ENCODE measurements at regions not wholly inside any gene's neighbourhood (a gene's known extent, or its start where the extent isn't known, plus 50 kb on each side); places are given as distances from the start of the nearest gene placed in this dataset.

DNA sequence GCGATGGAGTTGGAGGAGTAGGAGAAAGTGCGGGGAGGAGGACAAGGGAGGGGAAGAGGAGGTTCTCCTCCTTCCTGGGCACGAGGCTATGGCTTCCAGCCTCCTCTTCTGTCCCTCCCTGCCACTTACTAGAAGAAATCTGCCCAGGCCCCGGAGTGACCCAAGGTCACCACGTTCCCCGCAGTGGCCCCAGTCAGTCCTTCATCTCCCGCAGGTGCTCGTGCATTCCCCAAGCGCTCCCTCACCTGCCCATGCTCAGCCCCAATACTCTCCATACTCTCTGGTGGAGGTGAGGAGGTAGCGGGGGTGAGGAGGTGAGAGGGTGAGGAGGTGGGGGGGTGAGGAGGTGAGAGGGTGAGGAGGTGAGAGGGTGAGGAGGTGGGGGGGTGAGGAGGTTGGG, 85.4 kb downstream of the CCDC185 start:
- Mint-ChIP-seq H3K36me3 (ENCODE audit: low read depth) (no peaks in the 10 kb centered on the region), H3K27ac (no peak overlapping the region), H3K27me3 (ENCODE audit: low read depth) (peaks cover 31% of the 10 kb centered on the region), H3K4me3 (no peak overlapping the region), H3K9me3 (no peaks in the 10 kb centered on the region), H3K4me1 (ENCODE audit: low read depth) (peaks cover 4% of the 10 kb centered on the region)
- DNase-seq (ENCODE audit: low spot score) = no peak

DNA sequence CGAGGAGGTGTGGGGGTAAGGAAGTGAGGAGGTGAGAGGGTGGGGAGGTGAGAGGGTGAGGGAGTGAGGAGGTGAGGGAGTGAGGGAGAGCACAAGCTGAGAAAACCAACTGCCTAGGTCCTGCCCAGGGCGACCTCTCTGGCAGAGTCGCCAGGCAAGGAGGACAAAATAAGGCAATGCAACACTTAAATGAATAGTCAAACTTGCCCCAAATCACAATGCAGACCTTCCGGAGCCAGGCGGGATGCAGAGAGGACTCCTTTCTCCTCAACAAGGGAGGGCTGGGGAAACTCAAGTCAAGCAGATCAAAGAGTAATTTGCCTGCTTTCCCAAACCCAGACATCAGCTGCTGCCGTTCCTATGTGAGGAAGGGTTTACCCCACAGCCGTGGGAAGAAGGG, 86.0 kb downstream of the CCDC185 start:
- peaks cover 30% of the 10 kb centered on the region for H3K27me3 Mint-ChIP-seq (ENCODE audit: low read depth)
- H3K27ac Mint-ChIP-seq = no peak overlapping the region
- no peaks in the 10 kb centered on the region for H3K9me3 Mint-ChIP-seq
- H3K4me1 Mint-ChIP-seq (ENCODE audit: low read depth) = peaks cover 4% of the 10 kb centered on the region
- H3K4me3 Mint-ChIP-seq = no peak overlapping the region
- H3K36me3 Mint-ChIP-seq (ENCODE audit: low read depth) = no peaks in the 10 kb centered on the region
- DNase-seq (ENCODE audit: low spot score) = no peak

DNA sequence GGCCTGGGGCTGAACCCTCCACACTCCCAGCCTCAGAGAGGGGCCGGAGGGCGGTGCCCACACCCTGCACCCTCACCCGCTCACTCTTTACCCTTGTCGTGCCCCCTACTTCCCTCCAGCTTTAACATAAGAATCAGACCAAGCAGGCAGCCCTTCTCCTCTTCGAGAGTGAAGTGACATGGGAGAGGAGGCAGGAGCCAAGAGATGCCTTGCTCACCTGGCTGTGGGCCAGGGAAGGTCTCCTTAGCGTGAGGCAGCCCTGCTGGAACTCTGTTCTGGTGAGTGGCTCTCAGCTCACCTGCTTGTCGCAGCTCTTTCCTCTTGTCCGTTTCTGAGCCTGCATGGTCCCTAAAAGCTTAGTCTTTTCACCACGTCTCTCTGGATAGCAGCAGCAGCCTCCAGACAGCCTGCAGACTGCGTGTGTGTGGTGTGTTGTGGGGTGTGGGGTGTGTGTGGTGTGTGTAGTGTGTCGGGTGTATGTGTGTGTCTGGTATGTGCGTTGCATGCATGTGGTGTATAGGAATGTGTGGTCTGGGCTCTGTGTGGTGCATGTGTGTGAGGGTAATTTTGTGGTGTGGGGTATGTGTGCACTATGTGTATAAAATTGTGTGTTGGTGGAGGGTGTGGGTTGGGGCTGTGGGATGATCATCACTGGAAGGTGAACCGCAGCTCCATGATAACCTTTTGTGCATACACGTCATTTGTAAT, 86.7 kb downstream of the CCDC185 start:
- Mint-ChIP-seq H3K4me1 (ENCODE audit: low read depth) (peaks cover 4% of the 10 kb centered on the region), H3K9me3 (no peaks in the 10 kb centered on the region), H3K27ac (no peak overlapping the region), H3K4me3 (no peak overlapping the region), H3K36me3 (ENCODE audit: low read depth) (no peaks in the 10 kb centered on the region), H3K27me3 (ENCODE audit: low read depth) (peaks cover 32% of the 10 kb centered on the region)
- DNase-seq (ENCODE audit: low spot score) = no peak

DNA sequence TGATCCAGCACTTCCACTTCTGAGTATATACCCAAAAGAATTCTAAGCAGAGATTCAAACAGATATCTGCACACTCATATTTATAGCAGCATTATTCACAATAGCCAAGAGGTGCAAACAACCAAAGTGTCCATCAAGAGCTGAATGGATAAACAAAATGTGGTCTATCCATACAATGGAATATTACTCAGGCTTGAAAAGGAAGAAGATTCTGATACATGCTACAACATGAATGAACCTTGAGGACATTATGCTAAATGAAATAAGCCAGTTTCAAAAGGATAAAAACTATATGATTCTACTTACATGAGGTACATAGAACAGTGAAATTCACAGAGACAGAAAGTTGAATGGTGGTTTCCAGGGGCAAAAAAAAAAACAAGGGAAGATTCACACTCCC, 88.9 kb downstream of the CCDC185 start:
- no peak overlapping the region for H3K4me3 Mint-ChIP-seq
- no peaks in the 10 kb centered on the region for H3K9me3 Mint-ChIP-seq
- H3K27me3 Mint-ChIP-seq (ENCODE audit: low read depth) = peaks cover 32% of the 10 kb centered on the region
- no peaks in the 10 kb centered on the region for H3K36me3 Mint-ChIP-seq (ENCODE audit: low read depth)
- DNase-seq (ENCODE audit: low spot score) = no peak
- peaks cover 4% of the 10 kb centered on the region for H3K4me1 Mint-ChIP-seq (ENCODE audit: low read depth)
- no peak overlapping the region for H3K27ac Mint-ChIP-seq

DNA sequence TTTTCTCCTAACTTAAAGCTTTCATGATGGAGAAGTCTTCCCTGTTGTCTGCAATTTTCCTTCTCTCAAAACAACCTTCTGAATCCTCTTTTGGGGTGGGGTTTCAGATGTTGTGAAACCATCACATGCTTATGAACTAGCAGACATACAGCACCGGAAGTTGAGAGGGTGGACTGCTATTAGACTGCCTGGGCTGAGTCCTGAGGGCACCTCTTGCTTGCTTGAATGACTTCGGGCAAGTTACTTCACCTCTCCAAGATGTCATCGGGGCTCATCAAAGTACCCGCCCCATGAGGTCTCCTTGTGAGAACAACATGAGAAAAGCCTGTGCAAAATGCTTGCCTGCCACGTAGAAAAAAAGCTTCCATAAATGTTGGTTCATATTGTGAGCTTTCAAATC, 89.6 kb downstream of the CCDC185 start:
- Mint-ChIP-seq H3K27ac (peak overlapping the region; percentile 39), H3K9me3 (no peaks in the 10 kb centered on the region), H3K4me3 (peak overlapping the region; percentile 62), H3K27me3 (ENCODE audit: low read depth) (peaks cover 26% of the 10 kb centered on the region), H3K36me3 (ENCODE audit: low read depth) (no peaks in the 10 kb centered on the region), H3K4me1 (ENCODE audit: low read depth) (peaks cover 4% of the 10 kb centered on the region)
- no peak for DNase-seq (ENCODE audit: low spot score)

DNA sequence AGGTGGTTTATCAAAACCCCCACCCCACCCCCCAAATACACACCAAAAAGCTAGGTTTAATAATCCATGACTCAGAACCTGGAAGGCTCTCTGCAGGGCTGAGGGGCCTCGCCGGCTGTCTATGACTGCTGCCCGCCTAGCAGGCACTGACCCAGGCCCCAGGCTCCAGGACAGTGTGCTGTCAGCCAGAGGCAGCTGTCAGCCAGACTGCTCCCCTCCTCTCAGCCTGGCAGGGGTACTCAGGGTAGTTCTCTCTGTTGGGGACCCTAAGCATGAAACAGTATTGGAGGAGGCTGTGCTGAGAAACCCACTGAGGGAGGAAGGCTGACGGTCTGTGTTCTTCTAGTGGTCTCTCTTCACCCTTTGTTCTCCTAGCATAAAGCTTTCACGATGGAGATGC, 90.3 kb downstream of the CCDC185 start:
- peaks cover 4% of the 10 kb centered on the region for H3K4me1 Mint-ChIP-seq (ENCODE audit: low read depth)
- H3K36me3 Mint-ChIP-seq (ENCODE audit: low read depth) = no peaks in the 10 kb centered on the region
- no peaks in the 10 kb centered on the region for H3K9me3 Mint-ChIP-seq
- no peak overlapping the region for H3K4me3 Mint-ChIP-seq
- peaks cover 21% of the 10 kb centered on the region for H3K27me3 Mint-ChIP-seq (ENCODE audit: low read depth)
- H3K27ac Mint-ChIP-seq = no peak overlapping the region
- DNase-seq (ENCODE audit: low spot score) = no peak

DNA sequence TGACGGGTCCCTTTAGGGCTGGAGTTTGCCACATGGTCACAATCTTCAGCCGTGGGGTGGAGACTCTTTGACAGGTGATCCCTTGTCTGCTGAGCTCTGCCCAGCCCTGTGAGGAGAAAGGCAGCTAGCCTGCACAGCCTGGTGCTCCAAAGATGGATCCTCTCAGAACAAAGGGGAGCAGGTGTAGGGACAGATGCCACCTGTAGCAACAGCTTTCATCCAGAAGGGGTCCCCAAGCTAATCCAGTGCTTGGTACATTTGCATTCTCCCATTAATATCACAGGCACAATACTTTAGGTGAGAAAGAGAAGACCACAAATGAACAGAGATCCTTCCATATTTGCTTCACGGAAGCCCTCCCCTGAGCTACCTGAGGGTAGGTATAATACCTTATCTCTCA, 93.2 kb downstream of the CCDC185 start:
- Mint-ChIP-seq H3K27ac (no peak overlapping the region), H3K9me3 (no peaks in the 10 kb centered on the region), H3K4me1 (ENCODE audit: low read depth) (peaks cover 4% of the 10 kb centered on the region), H3K4me3 (no peak overlapping the region), H3K27me3 (ENCODE audit: low read depth) (peaks cover 15% of the 10 kb centered on the region), H3K36me3 (ENCODE audit: low read depth) (no peaks in the 10 kb centered on the region)
- no peak for DNase-seq (ENCODE audit: low spot score)

DNA sequence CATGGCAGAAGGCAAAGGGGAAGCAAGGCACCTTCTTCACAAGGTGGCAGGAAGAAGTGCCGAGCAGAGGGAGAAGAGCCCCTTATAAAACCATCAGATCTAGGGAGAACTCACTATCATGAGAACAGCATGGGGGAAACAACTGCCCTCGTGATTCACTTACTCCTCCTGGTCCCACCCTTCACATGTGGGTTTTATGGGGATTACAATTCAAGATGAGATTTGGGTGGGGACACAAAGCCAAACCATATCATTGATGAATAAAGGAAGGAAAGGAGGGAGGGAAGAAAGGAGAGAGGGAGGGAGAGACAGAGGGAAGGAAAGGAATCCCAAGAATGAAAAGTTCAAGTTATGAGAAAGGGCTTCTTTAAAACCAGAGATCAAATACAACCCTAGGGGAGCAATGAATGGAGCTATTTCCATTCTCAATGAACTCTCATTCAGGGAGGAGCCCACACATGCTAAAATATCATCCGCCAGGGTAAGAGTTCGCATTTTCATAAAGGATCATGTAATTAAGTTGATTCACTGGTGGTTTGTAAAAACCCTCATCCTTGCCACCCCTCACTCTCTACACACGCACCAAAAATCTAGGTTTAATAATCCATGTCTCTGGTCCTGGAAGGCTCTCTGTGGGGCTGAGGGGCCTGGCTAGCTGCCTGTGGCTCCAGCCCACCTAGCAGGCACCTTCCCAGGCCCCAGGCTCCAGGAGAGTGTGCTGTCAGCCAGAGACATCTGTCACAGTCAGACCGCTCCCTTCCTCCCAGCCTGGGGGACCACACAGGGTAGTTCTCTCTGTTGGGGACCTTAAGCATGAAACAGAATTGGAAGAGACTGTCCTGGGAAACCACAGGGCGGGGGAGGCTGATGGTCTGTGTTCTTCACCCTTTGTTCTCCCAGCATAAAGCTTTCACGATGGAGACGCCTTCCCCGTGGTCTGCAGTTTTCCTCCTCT, 94.0 kb downstream of the CCDC185 start:
- Mint-ChIP-seq H3K27ac (no peak overlapping the region), H3K27me3 (ENCODE audit: low read depth) (peaks cover 13% of the 10 kb centered on the region), H3K4me1 (ENCODE audit: low read depth) (peaks cover 4% of the 10 kb centered on the region)

DNA sequence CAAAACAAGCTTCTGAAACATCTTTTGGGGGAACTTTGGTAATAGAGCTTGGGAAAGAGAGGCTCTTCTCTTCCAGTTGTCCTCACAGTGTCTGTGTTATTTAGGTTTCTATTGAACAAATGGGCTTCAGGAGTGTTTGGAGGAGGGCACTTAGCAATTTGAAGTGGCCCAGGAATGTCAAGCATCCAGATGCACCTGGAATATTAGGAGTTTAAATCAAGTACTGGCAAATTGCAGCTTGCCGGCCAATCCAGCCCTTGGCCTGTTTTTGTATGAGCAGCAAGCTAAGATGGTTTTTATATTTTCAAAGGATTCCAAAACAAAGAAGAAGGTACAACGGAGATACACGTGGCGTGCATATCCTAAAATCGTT, 94.7 kb downstream of the CCDC185 start:
- Mint-ChIP-seq H3K9me3 (no peaks in the 10 kb centered on the region), H3K4me1 (ENCODE audit: low read depth) (no peaks in the 10 kb centered on the region), H3K27me3 (ENCODE audit: low read depth) (peaks cover 13% of the 10 kb centered on the region), H3K27ac (no peak overlapping the region), H3K4me3 (no peak overlapping the region), H3K36me3 (ENCODE audit: low read depth) (no peaks in the 10 kb centered on the region)
- DNase-seq (ENCODE audit: low spot score) = no peak

More for the DNA sequence above, 94.0 kb downstream of the CCDC185 start:
- DNase-seq (ENCODE audit: low spot score) = no peak
- Mint-ChIP-seq H3K9me3 (no peaks in the 10 kb centered on the region), H3K4me3 (no peak overlapping the region), H3K36me3 (ENCODE audit: low read depth) (no peaks in the 10 kb centered on the region)

DNA sequence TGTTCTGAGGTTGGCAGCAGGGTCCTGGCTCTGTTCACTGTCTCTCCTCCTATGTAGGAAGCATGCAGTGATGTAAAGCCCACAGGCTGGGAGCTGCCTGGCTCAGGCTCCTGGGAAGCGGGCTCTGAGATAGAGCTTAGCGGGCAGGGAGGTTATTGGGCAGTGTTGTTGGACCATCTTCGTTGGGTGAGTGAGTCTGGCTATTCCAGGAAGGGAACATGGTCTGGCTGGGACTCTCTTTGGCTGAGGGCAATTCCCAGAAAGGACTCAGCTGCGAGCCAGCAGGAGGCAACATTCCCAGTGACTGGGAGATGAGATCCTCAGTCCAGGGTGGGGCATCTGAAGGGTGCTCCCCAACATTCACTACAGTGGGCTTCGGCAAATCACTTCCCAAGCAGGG, 96.2 kb downstream of the CCDC185 start:
- no peak for DNase-seq (ENCODE audit: low spot score)
- Mint-ChIP-seq H3K4me1 (ENCODE audit: low read depth) (no peaks in the 10 kb centered on the region), H3K9me3 (no peaks in the 10 kb centered on the region), H3K4me3 (no peak overlapping the region), H3K27ac (no peak overlapping the region), H3K27me3 (ENCODE audit: low read depth) (peaks cover 13% of the 10 kb centered on the region), H3K36me3 (ENCODE audit: low read depth) (no peaks in the 10 kb centered on the region)

DNA sequence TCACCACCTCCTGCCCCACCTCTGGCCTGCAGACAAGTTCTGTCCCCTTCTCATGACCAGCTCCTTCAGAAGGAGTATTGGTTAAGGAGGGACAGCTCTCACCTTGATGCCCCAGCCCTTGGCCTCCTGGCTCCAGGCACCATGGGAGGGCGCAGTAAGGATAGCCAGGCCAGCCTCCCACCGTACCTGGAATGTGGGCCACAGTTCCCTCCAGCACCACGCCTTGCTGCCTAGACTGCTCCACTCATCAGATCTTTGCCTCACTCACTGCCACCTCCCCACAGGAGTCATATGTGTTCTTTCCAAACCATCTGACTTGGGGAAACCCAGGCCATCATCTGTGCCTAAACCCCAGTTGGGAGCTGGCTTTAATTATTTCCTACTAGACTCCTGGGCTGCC, 97.0 kb downstream of the CCDC185 start:
- H3K36me3 Mint-ChIP-seq (ENCODE audit: low read depth) = no peaks in the 10 kb centered on the region
- no peak overlapping the region for H3K27ac Mint-ChIP-seq
- no peaks in the 10 kb centered on the region for H3K9me3 Mint-ChIP-seq
- no peaks in the 10 kb centered on the region for H3K4me1 Mint-ChIP-seq (ENCODE audit: low read depth)
- H3K27me3 Mint-ChIP-seq (ENCODE audit: low read depth) = peaks cover 10% of the 10 kb centered on the region
- no peak overlapping the region for H3K4me3 Mint-ChIP-seq
- DNase-seq (ENCODE audit: low spot score) = no peak

All from T-helper 2 cell treated with Interferon-gamma antibody and Interleukin-4, amounts not matched to agents 5 μg/mL and 100 μg/mL, for 36 hours (primary cell).